NCI-H345 treated with DMSO at 0.1 percent for 48 hours (cell line): ENCODE measurements at regions not wholly inside any gene's neighbourhood (a gene's known extent, or its start where the extent isn't known, plus 50 kb on each side); places are given as distances from the start of the nearest gene placed in this dataset.

Source experiments
- DNase-seq: peaks from one replicate; lab custom pipeline; 2025; ENCODE audit not compliant: unreplicated experiment; lab: John Stamatoyannopoulos, UW

DNA sequence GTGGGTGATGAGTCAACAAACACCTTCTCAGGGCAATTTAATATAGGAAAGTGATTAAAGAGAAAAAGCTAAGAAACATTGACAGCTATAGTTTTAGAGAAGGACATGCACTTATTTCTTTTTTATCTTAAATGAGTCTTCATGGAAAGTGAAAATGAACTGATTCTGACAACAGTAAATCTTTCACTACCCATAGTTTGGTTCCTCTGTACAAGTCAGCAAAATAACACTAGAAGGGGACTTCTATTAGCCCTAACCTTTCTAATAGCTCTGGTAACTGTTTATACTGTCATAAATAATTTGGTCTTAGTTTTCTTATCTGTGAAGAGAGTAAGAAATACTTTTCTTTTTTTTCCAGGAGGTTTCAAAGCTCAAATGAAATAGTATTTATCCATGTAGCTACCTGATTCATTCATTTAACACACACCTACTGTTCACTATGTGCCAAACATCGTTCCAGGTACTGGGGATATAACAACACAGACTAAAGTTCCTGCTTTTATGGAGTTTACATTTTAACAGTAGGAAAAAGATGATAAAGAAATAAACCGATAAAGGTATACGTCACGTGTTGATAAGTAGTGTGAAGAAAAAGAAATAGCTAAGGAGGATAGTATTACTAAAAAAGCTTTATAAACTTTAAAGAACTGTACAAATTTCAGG is 148.2 kb downstream of the PCSK1 start:
- DNase-seq: no peak

DNA sequence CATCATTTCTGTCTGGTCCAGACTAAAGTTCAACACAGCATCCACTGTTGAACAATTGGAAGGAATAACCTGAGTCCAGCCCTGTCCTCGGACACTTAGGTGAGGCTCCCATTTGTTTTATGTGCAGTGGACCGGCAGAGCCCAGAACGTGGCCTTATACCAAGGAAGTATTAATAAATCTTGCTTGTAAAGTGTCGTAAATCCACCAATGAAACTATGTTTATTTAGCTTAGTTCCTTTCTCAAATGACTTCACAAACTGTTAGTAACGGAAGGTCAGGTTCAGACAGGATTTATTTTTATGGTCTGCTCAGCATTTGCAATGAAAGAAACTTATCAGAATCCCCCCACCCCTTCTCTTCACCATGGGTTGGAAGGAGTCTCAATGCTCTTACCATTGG is 149.5 kb downstream of the PCSK1 start:
- DNase-seq: no peak

DNA sequence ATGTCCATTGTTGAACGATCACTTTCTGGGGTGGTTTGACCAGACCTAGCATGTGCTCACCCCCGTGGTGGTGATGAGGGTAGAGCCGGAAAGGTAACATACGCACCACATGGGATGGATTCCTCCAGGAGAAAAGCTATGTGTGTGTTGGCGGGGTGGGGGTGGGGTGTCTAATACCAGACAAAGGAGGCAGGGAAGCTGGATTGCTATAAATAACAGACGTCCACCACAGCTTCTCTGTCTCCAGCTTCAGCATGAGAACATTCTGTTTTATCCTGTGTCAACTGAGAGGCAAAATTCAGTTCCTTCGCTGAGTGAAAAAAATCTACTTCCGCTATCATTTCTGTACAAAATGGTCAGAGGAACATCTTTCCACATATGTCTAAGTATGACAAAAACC is 151.0 kb downstream of the PCSK1 start:
- DNase-seq: no peak

DNA sequence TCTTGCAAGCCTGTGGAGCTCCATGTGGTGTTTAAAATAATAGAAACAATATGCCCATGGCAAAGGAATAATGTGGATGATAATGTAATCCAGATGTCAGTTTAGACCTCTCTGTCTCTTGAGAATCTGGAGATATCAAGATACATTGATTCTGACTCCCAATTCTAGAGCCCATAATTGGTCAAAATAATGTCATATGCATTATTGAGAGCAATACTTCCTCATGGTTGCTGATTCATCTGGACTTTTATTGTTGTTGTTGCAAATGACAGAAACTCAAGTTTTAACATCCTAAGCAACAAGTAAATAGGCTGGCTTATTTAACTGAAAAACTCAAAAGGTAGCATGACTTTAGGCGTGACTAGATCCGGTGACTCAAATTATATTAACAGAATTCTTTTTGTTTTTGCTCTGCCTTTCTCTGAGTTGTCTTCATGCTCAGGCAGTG is 152.1 kb downstream of the PCSK1 start:
- no peak for DNase-seq

DNA sequence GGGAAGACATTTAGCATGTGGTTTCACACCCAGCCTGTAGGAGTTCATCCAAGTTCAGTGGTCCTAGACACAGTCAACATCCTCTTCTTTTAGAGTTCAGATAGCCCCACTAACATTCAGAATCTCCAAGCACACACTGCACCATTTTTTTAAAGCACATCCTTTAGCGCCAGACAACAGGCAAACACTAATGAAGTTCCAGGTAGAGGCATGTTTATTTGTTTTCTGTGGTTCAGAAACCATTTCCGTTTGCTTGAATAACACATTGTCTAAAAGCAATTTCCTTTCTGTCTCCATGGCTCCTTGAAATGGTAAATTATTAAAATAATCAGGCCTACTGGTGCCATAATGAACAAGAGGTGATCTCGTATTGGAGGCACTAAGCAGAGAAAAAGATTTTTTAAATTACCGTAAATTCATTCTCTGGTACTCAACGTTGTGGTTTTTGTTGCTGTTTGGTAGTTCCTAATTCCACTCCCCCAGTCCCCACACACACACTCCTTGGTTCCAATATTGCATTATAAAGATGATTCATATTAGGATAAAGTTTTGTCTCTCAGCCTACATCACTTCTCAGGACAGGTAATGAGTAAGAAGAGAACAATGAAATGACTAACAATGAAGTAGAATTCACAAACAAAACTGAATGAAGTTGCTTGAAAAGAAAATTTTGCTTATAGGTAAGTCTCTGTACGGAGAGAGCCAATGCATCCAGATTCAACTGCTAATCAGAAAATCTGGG is 153.1 kb downstream of the PCSK1 start:
- DNase-seq: no peak

DNA sequence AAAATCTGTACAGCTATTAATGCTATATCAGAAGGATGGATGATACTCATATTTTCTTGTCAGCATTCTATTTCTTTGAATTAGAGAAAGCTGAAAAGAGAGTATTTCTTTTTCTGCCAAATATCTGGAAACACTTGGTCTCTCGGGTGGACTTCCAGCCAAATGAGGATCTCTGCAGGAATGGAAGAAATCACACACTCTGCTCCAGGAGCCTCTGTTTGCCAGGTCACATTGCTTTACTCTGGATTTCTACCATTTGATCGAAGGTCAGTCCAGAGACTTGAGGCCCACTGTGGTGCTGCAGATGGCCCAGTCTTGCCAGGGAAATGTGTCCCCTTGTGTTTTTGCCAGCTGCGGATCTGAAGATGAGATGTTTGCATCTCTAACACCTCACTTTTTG is 154.1 kb downstream of the PCSK1 start:
- DNase-seq: no peak

DNA sequence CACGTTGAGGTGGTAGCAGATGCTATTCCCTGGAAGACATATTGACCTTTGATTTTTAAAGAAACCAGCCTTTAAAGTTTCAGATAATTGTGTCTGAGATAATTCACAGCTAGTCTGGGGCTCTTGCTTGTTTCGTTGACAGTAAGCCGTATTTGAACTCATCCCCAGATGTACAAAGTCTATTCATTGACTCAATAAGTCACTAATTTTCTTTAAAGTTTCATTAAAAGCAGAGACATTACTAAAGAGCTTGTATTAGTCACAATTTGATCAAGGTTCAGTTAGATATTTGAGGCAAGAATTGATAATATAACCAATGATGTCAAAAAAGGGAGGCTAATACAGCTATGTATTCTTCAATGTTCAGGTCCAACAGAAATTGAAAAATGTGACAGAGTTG is 158.0 kb downstream of the PCSK1 start:
- no peak for DNase-seq

DNA sequence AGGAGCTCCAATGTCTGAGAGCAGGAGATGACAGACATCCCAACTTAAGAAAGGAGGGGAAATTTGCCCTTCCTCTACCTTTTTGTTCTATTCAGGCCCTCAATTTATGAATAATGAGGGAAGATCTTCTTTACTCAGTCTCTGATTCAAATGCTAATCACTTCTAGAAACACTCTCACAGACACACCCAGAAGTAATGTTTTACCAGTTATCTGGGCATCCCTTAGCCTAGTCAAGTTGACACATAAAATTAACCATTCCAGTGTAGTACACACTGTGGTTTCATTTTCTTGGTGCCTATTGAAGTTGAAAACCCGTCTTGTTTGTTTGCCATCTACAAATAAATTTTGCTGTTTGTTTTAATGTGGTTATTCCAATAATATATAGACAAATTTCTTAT is 167.6 kb downstream of the PCSK1 start:
- no peak for DNase-seq

DNA sequence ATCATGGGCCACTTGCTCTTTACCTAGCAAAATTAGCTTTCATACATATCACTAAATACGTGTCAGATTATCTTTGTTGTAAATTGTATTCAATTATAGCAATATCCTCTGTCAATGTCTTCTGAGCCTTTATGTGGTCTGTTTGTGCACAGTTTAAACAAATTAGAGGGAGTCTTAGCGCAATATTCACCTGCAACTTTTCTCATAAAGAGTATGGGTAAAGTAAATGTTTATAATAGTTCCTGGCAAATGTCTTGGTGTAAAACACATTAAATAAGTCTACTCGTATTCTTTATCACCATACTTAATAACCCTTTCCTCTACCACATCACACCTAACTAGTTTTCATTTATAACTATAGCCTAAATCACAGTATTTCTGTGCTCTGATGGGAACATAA is 169.0 kb downstream of the PCSK1 start:
- DNase-seq: no peak

DNA sequence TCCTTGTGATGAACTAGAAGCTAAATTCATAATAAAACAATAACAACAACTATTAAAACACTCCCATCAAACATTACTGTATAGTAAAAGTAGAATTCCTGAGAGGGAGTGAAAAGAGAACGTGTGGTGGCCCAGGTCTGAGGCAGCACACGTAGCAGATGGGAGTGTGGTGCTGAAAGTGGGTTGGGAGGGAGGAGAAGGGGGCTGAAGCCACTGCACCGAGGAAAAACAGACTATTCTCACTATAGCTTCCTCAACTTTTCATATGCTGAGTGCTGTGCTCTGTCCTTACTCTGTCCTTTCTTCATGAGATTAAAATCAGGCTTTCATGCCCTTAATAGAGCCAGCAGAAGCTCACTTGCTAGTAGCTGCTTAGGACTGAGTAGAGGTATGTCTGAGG is 170.9 kb downstream of the PCSK1 start:
- DNase-seq: no peak

DNA sequence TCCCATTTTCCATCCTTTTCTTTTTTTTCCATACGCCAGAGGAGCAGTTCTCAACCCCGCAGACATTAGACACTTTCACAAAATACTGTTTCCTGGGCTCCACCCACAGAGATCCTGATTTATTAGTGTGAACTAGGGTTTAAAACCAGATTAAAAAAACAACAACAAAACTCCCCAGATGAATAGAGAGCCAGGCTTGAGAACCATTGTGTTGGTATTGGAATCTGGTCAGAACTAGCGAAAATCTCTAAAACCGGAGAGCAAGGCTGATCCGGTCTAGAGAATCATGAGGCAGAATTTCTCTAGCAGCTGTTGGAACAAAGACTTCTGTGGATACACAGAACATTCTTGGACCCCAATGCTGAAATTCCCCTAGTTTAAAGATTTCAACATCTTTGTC is 173.0 kb downstream of the PCSK1 start:
- DNase-seq: no peak

DNA sequence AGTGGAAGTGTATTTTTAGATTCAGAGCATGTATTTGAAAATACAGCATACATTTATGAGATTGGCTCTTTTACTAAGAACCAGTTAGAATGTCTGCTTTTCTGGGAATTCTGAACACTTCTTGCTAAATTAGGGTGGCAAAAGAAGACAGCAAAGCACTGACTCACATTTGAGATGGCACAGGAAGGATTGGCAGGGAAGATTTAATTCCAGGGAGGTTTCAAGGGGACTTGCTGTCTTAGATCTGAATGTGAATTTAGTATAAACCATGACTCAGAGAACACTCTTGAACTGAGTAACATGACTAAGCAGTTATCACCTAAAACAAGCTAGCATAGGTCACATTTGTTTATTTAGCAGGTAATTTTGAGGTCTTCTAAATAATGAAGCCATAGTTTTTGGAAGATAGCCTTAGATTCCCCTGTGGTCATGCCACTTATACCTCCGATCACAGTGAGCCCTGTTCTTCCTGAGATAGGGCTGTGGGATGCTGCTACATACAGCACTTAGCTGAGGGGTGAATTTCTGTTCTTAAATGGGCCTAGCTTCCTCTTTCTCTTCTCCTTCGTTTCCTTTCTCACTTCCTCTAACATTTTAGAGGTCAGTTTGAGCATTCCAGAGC is 173.8 kb downstream of the PCSK1 start:
- no peak for DNase-seq

DNA sequence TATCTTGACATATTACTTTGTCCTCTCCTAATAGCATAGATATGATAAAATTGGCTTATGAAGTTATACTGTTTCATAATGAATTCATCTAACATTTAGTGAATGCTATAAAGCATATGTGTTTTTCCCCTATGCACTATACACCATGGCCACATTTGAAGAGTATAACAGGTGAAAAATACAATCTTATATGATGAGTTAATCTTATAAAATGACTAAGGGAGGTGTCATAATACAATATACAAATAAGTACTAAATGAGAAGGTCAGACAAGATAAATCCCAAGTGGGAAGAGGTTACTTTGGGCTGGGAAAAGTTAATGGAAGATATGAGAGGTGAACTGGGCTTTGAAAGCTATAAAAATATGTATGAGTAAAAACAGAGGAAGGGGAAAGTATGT is 174.4 kb downstream of the PCSK1 start:
- DNase-seq: no peak

DNA sequence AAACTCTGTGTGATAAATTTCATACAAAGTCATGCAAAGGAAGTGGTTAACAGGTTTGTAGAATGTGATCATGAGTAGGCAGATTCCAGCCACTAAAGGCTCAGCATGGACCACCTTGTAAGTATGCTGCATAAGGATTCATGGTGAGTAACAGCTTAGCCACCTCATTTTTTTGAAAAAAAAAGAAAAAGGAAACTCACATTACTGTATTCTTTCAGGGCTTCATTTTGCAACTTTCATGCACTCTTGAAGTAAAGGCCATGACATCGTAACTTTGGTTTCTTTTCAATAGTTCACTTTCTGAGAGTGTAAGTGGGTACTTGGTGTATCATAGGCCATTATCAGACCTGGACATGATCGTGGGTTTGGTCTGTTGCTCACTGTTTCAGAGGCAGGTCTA is 175.1 kb downstream of the PCSK1 start:
- DNase-seq: no peak

DNA sequence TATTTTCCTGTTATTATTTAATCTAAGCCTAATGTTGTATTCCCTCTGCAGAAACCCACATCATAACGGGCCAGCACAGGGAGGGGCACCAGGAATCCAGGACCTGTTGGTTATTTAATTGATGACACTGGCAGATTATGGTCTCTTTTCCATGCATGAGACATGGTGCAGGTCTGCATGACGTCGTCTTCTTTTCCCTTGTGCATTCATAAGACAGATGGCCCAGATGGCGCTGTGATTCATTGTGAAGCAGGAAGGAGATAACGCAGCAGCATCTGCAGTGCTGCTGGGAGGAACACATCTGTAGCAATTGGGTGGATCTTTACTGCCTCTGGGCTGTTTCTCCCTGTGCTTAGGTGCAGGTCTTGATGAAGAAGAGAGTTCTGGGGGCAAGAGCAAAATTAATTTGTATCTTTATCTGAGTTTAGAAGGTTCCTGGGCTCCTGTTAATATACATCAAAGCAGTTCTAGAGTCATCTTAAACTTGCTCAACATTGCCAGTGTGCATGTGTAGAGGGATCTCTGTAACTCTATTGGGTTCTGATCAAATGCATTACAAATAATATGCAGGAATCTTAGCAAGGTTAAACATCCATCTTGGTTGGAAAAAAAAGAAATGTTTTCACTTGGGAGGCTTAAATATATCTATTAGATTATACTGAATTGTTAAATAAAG is 176.1 kb downstream of the PCSK1 start:
- DNase-seq: no peak

DNA sequence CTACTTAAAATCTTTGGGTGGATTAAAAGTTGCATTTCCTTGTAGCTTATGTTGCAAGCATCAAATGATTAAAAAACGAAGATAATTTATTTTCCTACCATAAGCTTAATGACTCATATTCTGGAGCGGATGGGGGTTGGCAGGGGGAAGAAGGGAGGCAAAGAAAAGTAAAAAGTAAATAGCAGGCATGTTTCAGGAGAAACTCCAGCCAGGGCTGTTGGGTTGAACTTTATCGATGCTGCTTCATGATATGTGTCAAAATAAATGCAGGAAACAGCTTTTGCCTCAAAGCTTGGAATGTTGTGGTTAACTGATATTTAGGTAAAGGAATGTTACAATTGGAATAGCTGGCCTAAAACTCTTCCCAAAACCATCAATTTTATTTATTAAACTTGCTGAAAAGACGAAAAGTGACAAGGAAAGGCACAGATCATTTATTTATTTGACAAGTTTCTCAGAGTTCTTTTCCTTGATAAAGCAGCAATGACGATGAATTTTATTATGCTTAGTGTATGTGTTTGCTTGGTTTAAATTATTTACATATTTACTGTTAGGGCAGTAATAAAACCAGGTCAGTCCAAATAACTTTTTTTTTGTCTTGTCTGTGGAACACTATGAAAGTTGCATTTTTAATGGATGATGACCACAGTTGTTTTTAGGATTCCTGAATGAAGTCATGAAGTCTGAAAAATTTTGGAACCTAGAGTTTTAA is 177.9 kb downstream of the PCSK1 start:
- no peak for DNase-seq

DNA sequence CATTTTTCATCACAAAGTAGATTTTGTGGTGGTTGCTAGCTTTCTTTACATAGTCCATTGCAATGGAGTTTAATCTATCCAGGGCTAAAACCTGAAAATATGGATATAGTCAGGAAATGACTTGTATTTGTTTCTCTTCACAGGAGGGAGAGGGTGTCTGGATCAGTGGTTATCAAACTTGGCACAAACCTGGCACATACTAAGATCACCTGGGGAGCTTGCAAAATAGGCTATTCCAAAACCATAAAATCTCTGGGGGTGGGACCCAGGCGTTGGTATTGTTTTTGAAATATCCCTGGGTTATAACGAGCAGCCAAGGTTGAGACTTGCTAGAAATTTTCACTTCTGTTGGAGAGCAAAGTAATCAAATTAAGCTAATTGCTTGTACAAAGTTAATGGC is 179.9 kb downstream of the PCSK1 start:
- DNase-seq: no peak

DNA sequence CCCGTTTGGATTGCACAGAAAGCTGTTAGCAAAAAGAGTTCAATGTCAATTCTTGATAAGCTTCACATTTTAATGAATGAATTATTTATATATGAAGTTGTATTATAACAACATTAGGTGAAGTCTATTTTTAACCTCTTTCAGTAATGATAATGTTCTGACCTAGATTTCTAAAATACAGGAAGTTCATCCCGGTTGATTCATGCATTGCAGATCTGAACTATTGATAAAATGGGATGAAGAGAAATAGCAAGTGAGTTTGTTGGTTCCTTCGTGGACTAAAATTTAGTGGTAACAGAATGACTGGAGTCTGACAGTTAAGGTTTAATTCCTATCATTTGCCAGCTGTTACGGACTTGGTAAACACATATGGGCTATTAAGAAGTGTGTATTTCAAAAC is 180.5 kb downstream of the PCSK1 start:
- no peak for DNase-seq

DNA sequence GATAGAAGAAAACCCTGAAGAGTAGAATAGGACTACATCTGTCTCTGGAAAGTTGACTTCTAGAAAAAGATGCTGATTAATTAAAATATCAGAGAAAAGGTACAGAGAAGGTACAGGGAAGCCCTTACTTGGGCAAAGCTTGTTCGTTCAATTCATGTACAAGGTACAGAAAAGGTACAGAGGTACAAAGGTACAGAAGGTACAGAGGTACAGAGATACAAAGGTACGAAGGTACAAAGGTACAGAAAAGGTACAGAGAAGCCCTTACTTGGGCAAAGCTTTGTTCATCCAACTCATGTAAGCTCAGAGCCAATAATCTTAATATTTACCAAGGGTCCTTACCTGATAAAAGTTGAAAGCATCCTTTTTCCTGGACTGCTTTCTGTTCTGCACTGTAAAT is 182.3 kb downstream of the PCSK1 start:
- DNase-seq: no peak

DNA sequence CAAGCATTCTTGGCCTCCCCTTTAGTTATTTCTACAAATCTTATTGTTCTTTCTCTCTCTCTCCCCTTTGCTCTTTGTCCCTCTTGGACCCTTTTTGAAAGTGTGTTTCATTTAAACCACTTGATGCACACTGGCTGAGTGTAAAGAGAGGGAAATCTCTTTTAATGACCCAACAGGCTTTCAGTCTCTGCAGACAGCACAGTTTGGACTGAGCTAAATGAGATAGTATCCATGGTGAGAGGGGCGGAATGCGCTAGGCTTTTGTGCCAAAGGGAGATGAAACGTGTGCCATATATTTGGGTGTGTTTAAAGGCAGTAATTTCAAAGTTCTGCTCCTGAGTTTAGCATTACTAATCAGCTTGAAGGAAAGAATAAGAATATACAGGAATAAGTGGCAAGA is 184.9 kb downstream of the PCSK1 start:
- no peak for DNase-seq

DNA sequence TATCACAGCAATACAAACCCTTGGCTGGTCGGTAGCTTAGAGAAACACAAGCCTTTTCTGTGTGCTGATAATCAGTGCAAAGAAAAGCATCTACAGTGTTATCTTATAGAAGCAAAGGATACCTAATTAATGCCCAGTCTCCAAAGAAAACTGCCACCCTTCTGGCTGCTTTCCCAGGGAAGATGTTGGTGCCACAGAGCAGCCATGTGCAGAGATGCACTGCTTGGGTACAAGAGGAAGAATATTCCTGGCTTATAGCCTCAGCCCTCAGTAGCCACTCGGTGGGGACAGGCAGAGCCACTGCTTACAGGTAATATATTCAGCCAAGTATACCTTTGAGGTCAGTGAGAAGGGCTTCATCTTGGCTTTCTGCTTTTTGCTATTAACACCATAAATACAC is 185.3 kb downstream of the PCSK1 start:
- DNase-seq: no peak
